Ovary (tissue), 3 donors: ENCODE measurements at regions not wholly inside any gene's neighbourhood (a gene's known extent, or its start where the extent isn't known, plus 50 kb on each side); places are given as distances from the start of the nearest gene placed in this dataset.
"Not testable (repeated sequence)": the region's sequence is repeated elsewhere in the genome, so short reads cannot be mapped to it uniquely, and the experiment has no call there.

ENCODE experiments used
- POLR2A ChIP-seq: fragments of 450-650 bp; IDR thresholded peaks from one replicate; pipeline ENCODE4 v1.6.1; 2017; ENCODE audit warnings: antibody characterized with exemption, mild to moderate bottlenecking, moderate library complexity
- TF ChIP-seq, protein P1 (sequence below), 3 donors: fragments of 450-650 bp in 2 of 3; fragments of 200-600 bp in 1 of 3; IDR thresholded peaks; one replicate each; pipeline versions ENCODE4 v1.5.1 to v1.8.0; 2016 to 2022; ENCODE audit warnings: antibody characterized with exemption in 3 of 3, mild to moderate bottlenecking in 1 of 3
- donor health status: DM: no; HTN: no; CAD: no.

DNA sequence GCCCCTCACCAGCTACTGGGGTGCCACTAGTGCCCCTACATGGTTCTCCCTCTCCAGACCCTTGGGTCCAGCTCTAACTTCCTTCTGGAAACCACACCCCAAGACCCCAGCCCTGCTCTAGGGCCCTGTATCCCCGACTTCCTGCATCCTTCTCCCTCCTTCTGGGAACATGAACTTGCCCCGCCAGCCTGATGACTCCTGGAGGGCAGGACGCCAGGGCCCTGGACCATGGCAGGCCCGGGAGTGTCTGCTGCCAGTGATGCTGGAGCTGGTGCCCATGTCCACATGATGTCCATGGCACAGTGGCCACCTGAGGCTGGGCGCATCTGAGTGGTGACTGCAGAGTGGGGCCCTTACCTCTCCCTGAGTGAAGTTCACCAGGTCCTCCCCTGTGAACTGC, 165.9 kb downstream of the GOLGA6L4 start:
- TF ChIP-seq, protein P1, sequence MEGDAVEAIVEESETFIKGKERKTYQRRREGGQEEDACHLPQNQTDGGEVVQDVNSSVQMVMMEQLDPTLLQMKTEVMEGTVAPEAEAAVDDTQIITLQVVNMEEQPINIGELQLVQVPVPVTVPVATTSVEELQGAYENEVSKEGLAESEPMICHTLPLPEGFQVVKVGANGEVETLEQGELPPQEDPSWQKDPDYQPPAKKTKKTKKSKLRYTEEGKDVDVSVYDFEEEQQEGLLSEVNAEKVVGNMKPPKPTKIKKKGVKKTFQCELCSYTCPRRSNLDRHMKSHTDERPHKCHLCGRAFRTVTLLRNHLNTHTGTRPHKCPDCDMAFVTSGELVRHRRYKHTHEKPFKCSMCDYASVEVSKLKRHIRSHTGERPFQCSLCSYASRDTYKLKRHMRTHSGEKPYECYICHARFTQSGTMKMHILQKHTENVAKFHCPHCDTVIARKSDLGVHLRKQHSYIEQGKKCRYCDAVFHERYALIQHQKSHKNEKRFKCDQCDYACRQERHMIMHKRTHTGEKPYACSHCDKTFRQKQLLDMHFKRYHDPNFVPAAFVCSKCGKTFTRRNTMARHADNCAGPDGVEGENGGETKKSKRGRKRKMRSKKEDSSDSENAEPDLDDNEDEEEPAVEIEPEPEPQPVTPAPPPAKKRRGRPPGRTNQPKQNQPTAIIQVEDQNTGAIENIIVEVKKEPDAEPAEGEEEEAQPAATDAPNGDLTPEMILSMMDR (IDR thresholded peaks at IDR 0.05), result not testable (repeated sequence)
- not testable (repeated sequence) for TF ChIP-seq POLR2A
